ENCODE measurements at regions not wholly inside any gene's neighbourhood (a gene's known extent, or its start where the extent isn't known, plus 50 kb on each side); places are given as distances from the start of the nearest gene placed in this dataset.

DNA sequence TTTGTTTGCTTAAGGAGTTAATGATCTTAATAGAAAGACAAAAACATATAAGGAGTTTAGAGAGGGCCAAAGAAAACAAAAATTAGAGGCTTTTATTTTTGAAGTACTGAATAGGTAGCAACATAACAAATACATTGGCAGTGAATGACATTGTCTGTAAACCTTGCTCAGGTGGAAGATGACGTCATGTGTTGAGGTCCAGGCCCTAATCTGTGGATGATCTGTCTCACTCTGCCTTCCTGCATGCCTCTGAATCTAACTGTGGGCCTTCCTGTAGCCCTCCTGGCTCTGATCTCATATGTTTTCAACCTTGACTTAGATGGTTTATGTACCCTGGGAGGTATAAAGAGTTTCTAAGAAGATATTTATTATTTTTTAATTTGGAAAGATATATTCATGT is 58.1 kb upstream of the DYNAP start:
- no peak for DNase-seq
